UCSD-AML1 (cell line): ENCODE measurements at regions not wholly inside any gene's neighbourhood (a gene's known extent, or its start where the extent isn't known, plus 50 kb on each side); places are given as distances from the start of the nearest gene placed in this dataset.

ENCODE experiments used
- DNase-seq: peaks from one replicate; lab custom pipeline; 2025; ENCODE audit not compliant: unreplicated experiment; lab: John Stamatoyannopoulos, UW

DNA sequence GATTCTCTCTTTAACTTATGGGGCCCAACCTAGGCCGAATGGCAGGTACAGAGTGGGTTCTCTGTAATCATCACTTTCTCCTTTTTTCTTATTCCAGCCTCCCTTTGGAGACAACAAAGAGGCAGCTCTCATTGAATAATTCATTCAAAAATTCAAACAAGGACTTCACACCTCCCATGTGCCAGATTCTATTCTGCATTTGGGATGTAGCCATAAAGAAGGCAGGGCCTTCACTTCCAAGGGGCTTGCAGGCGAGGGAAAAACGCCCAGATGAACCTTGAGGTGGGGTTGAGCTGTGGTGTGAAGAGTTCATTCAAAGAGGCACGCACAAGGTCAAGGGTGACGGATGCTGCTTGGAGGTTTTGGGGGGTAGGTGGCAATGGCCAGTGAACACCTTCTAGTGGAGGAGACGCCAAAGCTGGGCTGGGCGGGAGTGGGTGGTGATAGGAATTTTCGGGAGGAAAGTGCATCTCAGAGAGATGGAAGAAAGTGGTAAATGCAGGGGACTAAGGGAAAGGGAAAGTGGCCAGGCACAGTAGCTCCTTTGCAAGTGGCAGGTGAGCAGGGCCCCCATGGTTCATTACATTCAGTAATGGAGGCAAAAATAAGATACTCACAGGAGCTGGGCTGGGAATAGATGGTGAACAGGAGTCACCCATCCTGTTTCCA is 499.6 kb downstream of the MIAT start:
- DNase-seq: no peak

DNA sequence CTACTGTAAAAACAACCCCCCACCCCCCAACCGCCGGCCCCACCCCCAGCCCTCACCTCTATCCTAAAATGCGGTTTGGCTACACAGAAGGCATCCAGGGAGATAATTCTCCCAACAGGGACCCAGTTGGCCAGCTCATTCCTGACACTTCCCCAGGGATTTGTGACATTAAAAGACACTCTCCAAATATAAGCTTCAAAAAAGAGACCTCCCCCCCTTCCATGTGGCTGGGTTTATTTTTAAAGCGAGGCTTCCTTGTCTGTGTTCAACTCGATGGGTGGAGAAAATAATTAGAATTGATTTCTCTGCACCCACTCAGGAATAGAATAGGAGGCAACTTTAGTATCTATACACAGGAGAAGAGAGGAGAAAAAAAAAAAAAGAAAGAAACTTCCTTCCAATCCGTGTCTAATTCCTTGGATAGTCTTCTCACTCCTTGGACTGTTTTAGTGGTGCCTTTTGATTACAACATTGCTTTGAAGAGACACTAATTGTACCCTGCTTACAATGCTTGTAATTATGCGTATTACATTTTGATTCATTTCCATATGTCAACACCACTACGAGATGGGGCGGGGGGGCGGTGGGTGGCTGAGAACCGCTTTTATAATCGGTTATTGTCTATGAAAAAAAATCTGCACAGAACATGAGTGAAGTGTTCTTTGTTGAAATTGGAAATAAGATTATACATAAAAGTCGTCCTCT is 500.4 kb downstream of the MIAT start:
- no peak for DNase-seq

DNA sequence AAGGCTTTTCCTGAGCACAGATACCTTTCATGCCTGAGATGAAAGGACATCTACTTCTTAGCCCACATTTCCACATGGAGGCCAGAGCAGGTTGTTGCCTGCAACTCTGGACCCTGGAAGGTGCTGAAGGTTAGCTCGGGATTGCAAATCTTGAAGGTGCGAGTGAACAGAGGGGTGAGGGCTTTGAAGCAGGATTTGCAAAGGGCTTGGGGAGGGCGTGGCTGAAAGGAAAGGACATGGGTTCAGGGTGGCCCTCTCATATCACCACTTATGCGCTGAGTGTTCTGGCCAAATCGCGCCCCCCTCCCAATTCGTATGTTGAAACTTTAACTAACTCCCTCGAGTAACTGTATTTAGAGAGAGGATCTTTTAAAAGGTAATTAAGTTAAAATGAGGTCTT is 501.6 kb downstream of the MIAT start:
- DNase-seq: no peak

DNA sequence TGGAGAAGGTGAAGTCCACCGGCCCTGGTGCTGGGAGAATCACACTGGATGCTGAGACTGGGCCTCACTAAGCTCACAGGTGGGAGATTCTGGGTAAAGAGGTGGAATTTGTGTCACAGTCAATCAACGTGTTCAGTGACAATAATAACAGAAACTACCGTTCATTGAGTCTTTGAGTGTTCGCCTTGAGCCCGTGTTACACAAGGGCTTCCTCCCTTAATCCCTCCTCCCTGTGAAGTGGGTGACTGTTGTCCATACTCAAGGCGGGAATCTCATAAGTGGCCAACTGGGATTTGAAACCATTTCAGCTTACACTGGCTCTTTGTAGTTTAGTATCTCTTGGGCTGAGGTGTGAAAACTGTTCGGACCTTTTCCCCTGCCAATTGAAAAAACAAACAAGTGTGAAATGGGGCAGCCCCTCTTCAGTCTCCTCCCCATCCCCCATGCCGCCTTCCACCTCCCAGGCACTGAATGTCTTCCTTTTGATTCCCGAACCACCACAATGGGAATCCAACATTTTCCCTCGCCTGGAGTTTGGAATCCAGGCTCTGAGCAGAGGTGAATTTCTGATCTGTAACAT is 502.4 kb downstream of the MIAT start:
- DNase-seq: no peak

DNA sequence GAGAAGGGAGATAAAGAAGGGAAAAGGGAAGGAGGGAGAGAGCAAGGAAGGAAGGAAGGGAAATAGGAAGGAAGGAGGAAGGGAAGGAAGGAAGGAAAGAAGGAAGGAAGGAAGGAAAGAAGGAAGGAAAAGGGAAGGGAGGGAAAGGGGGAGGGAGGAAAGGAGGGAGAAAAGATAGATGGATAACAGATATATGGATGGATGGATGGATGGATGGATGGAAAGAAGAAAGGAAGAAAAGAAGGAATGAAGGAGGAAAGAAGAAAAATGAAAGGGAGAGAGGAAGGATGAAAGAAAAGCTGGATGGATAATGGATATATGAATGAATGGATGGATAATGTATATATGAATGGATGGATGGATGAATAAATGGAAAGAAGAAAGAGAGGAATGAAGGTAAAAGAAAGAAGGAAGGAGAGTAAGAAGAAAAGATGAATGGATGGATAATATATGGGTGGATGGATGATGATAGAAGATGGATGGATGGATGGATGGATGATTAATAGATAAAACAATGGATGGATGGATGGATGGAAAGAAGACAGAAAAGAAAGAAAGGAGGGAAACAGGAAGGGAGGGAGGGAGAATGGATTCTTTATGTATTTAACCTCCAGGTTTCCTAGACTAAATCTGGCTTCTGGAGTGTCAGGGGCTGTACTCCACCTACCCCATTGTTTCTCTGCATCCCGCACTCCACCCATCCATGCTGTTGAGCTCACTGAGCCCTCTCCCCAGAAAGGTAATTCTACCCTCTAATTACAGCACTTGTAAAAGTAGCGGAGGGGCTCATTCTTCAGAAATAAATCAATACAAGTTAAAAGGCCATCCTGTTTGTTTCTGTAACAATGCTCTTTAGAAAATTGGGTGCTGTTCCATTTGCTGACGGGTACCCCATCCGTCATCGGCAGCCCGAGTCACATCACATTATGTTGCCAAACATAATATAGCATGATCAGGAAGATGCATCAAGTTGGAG is 506.1 kb downstream of the MIAT start:
- DNase-seq: no peak

DNA sequence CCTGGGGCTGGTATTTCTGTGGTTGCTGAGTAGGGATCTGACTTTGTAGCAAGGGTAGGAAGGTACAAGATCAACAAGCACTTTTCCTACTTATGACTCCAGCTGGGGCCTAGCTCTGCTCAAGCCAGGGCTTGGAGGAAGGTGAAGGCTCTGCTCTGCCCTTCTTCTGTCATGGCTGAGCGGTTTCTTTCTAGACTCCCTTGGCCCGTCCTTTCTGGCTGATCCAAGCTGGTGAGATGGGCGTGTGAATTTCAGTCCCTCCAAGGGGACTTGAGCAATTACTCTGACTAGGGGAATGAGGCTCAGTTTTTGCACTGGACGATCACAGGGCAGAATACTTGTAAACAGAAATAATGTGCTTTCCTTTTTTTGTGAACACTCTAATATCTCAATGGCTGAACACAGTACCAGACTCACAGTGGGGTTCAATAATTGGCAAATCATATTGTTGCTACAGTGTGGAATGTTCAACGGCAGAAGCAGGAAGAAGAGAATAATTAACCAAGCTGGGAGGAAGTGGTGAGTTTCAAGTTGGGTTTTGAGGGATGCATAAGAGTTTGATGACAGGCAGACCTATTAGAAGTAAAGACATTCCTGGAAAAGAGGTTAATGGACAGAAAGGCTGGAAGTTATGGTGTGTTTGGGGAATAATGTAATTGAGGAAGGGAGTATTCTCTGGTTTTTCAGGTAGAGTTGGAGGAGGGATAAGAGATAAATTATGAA is 507.6 kb downstream of the MIAT start:
- DNase-seq: no peak

DNA sequence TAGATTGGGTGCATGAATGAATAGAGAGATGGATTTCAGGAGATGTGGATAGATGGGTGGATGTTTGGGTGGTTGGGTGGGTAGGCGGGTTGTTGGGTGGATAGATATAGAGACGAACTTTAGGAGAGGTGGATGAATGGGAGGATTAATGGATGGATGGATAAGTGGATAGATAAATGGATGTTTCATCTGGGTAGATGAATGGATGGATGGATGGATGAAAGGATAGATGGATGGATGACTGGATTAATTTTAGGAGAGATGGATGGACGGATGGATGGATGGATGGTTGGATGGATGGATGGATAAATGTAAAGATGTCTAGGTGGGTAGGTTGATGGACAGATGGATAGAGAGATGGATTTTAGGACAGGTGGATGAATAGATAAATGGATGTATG is 511.3 kb downstream of the MIAT start:
- no peak for DNase-seq

DNA sequence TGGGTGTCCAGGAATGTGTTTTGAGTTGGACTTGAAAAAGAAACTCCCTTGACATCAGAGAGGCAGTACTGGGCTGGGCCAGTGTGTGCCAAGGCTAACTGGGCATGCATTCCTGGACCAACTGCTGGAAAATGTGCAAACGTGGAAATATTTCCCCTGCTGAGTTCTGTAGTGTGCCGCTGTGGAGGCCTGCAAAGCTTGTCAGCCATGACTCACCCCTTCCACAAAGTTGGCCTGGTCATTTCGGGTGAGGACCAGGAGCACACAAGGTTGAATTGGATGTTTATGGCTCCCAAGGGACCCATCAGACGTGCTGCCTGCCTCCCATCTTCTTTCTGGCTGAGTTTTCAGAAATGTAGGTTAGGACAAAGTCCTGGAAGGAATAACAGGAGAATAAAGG is 513.1 kb downstream of the MIAT start:
- no peak for DNase-seq

DNA sequence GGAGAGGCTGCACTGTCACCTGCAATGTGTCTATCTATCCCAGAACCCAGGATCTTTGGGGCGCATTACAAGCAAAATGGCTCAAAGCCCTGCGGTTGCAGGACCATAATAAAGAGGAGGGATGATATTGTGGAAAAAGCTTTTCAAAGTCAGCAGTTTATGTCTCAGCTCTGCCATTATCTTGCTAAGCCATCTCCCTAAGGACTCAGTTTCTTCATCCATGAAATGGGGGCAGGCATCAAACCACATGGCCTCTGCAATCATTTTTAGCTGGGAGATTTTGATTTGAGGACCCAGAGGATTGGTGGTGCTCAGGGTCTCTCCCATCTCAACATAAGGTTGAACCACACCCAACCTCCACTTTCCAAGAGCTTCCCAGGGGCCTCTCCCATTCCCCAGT is 513.8 kb downstream of the MIAT start:
- DNase-seq: no peak

DNA sequence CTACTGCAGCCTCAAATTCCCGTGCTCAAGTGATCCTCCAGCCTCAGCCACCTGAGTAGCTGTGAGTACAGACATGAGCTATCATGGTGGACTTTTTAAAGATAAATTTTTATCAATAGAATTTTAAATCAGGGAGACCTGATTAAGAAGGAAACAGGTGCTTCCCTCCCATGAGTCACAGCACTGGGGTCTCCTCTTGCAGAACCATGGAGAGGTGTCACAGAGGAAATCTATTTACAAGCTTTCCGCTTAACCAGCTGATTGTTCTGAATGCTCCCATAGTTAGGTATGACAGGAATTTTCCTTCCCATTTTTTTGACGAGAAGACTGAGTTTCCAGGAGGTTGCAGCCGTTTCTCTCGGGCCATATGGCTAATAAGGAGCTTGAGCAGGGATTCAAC is 516.1 kb downstream of the MIAT start:
- no peak for DNase-seq

DNA sequence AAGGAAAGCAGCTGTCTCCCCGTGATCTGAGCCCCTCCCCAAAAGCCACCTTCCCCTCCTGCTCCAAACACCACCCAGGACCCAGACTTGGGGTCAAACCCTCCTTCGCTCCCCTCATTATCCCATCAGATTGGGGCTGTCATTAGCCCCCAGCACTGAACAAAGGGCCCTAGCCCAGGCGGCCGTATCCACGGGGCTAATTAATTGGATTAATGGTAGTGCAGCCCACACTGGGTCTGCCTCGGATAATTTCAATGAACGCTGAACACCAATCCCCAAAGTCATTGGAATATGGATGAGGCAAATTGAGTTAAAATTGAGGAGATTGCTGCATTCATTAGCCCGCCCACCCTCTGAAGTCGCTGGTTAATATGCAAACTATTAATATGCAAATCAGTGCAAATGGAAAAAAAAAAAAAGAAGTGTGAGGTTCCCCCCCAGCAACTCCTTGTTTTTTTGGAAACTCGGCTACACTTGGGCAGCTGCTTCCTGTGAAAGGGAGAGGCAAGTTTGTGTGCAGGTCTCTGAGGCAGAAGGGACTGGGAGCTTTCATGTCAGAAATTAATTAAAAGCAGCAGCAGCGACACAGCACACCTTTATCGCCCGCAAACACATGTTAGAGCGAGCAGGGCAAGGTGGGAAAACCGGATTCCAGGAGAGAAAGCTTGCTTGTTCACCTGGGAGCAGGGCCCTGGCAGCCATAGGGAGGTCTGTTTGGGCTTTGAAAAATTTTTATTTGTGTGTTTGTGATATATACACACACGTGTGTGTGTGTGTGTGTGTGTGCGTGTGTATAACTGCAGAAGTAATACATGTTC is 517.8 kb downstream of the MIAT start:
- DNase-seq: no peak

DNA sequence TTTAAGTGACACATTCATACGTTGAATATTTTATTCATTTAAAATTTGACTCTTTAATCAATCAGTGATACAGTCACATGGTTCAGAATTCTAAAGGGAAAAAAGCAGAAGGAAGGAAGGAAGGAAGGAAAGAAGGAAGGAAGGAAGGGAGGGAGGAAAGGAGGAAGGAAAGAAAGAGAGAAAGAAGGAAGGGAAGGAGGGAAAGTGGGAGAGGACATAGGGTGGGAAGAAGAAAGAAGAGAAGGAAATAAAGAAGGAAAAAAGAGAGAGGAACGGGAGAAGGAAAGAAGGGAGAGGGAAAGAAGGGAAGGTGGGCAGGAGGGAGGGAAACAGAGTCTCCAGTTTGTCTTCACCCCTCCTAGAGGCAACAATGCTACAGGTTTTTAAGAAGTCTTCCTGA is 518.6 kb downstream of the MIAT start:
- DNase-seq: no peak

DNA sequence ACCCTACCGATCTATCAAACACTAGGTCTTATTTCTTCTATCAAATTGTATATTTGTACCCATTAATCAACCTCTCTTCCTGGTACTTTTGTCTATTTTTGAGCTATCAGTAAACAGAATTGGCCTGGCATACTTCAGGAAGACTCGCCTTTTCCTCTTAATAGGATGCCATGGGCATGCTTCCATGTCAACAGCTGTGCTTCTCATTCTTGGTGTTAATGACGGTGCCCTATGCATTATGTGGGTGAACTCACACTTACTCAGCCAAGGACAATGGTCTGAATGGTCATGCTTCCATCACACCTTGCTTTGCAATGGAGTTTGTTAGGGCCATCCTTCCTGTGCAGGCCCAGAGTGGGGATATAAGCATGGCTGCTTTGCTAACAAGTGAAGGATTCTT is 521.8 kb downstream of the MIAT start:
- no peak for DNase-seq

DNA sequence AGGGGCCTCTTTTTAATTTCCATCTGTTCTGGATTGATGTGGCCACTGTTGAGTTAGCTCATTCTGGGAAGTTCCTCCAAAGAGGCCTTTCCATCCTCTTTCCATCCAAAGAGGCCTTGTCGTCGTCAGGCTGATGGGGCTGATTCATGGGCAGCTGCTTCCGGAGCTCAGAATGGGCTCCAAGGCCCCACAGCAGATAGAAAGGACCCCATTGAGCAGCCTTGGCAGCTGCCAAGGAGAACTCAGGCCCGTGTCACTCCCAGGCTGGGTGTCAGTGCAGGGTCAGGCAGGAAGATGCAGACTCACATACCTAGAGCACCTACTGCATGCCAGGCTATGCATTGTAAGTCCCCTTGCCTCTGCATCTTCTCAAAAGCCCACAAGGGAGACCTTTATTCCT is 524.1 kb downstream of the MIAT start:
- no peak for DNase-seq

DNA sequence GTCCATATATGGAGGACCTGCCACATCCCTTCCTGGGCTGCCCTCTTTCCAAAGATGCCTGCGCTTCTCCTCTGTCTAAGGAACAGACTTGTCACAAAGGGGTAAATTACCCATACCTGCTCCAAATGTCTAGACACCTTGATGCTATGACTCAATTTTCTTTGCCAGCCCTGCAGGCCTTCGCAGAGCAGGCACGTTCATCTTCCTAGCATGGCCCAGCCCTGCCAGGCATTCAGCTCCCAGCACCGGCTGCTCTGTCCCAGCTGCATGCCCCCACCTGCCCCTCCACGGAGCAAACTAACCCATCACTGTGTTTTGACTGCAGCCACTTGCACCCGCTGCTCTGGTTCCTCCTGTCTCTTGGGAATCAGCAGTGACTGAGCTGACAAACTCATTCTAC is 526.1 kb downstream of the MIAT start:
- DNase-seq: no peak

DNA sequence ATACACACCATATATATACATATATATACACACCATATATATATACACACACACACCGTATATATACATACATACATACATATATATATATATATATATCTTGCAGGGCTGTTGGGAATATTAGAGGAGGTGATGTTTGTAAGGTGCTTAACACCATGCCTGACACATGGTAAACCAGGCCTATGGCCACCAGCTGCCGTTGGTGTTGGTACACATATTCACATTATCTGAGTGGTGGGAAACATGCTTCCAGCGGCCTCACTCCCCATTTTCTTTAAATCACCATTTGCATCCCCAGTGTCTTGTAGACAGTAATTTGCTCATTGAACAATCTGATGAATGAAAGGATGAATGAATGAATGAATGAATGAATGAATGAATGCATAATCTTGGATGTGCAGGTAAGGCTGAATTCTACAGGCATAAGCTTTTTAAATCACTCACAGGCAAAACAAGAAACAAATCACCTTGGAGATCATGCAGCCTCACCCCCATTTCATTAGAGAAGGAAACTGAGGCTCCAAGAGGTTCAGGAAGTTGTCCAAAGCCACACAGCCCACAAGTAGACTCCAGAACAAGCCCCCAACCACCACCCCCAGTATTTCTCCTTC is 527.8 kb downstream of the MIAT start:
- DNase-seq: no peak

DNA sequence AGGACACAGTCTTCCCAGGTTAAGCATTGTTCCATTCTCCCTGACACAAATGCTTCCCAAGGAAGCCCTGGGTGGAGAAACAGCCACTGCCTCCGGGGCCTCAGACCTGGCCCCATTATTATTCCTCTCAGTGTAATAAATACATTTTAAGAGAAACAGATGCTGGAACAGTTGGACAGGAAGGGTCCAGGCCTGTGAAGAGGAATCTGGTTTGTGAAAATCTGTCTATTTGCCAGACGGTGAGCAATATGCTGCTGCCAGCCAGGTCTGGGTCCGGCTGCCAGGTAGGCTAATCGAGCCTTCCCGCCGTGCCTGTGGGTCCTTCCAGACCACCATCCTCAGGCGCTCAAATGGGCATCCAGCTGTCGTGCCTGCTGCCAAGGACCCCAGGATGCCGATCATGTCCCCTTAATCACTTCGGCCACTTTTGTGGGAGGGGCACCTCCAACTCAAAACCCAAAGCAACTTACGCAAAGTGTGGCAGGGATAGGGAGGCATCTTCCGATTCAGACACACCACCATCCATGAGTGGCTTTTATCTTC is 528.4 kb downstream of the MIAT start:
- DNase-seq: no peak

DNA sequence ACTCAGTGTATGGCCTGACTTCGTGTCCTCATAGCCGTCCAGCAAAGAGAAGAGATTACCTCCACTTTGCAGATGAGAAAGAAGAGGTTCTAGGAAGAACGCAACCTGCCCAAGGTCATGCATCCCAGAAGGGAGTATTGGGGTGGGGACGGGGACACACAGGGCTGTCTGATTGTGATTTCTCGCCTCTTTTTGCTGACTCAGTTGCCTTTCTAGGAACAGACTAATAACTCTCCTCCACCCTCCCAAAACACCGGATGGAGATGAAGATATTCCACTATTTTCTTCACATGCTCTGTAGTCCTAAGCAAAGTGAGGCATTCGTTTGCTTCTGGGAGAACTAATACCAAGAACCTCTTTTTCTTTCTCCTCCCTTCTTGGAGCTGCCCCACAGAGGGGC is 529.3 kb downstream of the MIAT start:
- DNase-seq: no peak

DNA sequence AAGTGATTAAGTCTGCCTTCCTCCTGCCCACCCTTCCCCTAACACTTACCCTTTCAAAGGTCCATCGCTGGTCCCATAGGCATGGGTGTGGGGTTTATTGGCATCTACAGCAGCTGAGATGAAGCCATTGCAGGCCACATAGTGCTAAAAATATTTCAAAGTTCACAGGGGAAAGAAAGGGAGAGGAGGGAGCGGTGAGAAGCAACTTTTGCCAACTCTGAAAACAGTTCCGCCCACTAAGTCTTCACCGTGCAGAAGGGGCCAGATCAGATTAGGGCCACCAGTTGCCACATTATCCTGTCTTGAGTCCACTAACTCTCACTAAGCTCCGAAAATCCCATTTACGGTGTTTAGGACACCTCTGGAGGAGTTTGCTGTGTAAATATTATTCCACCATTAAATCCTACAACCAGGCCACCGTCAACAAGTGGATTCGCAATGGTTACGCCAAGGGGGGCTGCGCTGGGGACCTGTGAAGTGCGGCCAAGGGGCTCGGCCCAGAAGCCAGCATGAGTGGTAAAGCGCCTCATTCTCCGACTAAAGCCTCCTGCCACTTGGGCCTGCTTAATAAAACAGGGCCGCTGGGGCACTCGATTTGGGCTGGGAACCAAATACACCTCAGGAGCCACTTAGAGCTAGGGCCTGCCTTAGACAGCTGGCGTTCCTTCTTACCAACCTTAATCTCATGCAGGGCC is 534.9 kb downstream of the MIAT start:
- no peak for DNase-seq
